ENCODE measurements at regions not wholly inside any gene's neighbourhood (a gene's known extent, or its start where the extent isn't known, plus 50 kb on each side); places are given as distances from the start of the nearest gene placed in this dataset.

GRCh38 chr2:71895320-71896161, 252.1 kb downstream of the CYP26B1 start:
- H3K4me1 ChIP-seq (ENCODE audit: low read depth, poor library complexity, severe bottlenecking): no peaks in the 10 kb centered on the region
- no peak overlapping the region for H3K4me3 ChIP-seq (IDR thresholded peaks at IDR 0.05; ENCODE audit: insufficient read depth, low read depth, low read length)
- no peaks in the 10 kb centered on the region for H4K20me1 ChIP-seq (ENCODE audit: insufficient read depth)
- H3K36me3 ChIP-seq (ENCODE audit: insufficient read depth): no peaks in the 10 kb centered on the region
- H3K79me2 ChIP-seq (ENCODE audit: insufficient read depth, low read depth): no peaks in the 10 kb centered on the region
- no peak overlapping the region for H3K27ac ChIP-seq
- H3K27me3 ChIP-seq (ENCODE audit: insufficient read depth, low read depth): no peaks in the 10 kb centered on the region
- no peak overlapping the region for H3K4me2 ChIP-seq
- H3K9ac ChIP-seq: no peak overlapping the region
- no peak overlapping the region for H2AFZ ChIP-seq (ENCODE audit: low read depth)
- no peak for TF ChIP-seq CTCF (conservative IDR thresholded peaks at IDR 0.05; ENCODE audit: low read depth, low read length)

- Histone ChIP-seq H3K4me1 (ENCODE audit: low read depth, poor library complexity, severe bottlenecking) (no peaks in the 10 kb centered on the region), H3K4me2 (no peak overlapping the region), H2AFZ (ENCODE audit: low read depth) (no peak overlapping the region), H3K36me3 (ENCODE audit: insufficient read depth) (no peaks in the 10 kb centered on the region), H4K20me1 (ENCODE audit: insufficient read depth) (no peaks in the 10 kb centered on the region), H3K27me3 (ENCODE audit: insufficient read depth, low read depth) (no peaks in the 10 kb centered on the region), H3K9ac (no peak overlapping the region), H3K79me2 (ENCODE audit: insufficient read depth, low read depth) (no peaks in the 10 kb centered on the region), H3K27ac (no peak overlapping the region), H3K4me3 (IDR thresholded peaks at IDR 0.05; ENCODE audit: insufficient read depth, low read depth, low read length) (no peak overlapping the region)
- TF ChIP-seq CTCF (conservative IDR thresholded peaks at IDR 0.05; ENCODE audit: low read depth, low read length): no peak
Measured at GRCh38 chr2:71894261-71894660, 253.4 kb downstream of the CYP26B1 start.

- H3K4me2 ChIP-seq: no peak overlapping the region
- H3K9ac ChIP-seq: no peak overlapping the region
- H3K79me2 ChIP-seq (ENCODE audit: insufficient read depth, low read depth): no peaks in the 10 kb centered on the region
- no peak overlapping the region for H3K4me3 ChIP-seq (IDR thresholded peaks at IDR 0.05; ENCODE audit: insufficient read depth, low read depth, low read length)
- H3K4me1 ChIP-seq (ENCODE audit: low read depth, poor library complexity, severe bottlenecking): no peaks in the 10 kb centered on the region
- no peak overlapping the region for H3K27ac ChIP-seq
- TF ChIP-seq CTCF (conservative IDR thresholded peaks at IDR 0.05; ENCODE audit: low read depth, low read length): no peak
- H3K27me3 ChIP-seq (ENCODE audit: insufficient read depth, low read depth): no peaks in the 10 kb centered on the region
- H3K36me3 ChIP-seq (ENCODE audit: insufficient read depth): no peaks in the 10 kb centered on the region
- H4K20me1 ChIP-seq (ENCODE audit: insufficient read depth): no peaks in the 10 kb centered on the region
- H2AFZ ChIP-seq (ENCODE audit: low read depth): no peak overlapping the region
Measured at GRCh38 chr2:71893646-71894045, 254.0 kb downstream of the CYP26B1 start.

- no peaks in the 10 kb centered on the region for H3K27me3 ChIP-seq (ENCODE audit: insufficient read depth, low read depth)
- no peaks in the 10 kb centered on the region for H4K20me1 ChIP-seq (ENCODE audit: insufficient read depth)
Measured at GRCh38 chr2:71892896-71893295, 254.8 kb downstream of the CYP26B1 start.

More at GRCh38 chr2:71892896-71893295, 254.8 kb downstream of the CYP26B1 start:
- Histone ChIP-seq H3K4me2 (no peak overlapping the region), H3K4me3 (IDR thresholded peaks at IDR 0.05; ENCODE audit: insufficient read depth, low read depth, low read length) (no peak overlapping the region), H3K79me2 (ENCODE audit: insufficient read depth, low read depth) (no peaks in the 10 kb centered on the region), H3K27ac (no peak overlapping the region), H3K9ac (no peak overlapping the region), H2AFZ (ENCODE audit: low read depth) (no peak overlapping the region), H3K36me3 (ENCODE audit: insufficient read depth) (no peaks in the 10 kb centered on the region), H3K4me1 (ENCODE audit: low read depth, poor library complexity, severe bottlenecking) (no peaks in the 10 kb centered on the region)
- TF ChIP-seq CTCF (conservative IDR thresholded peaks at IDR 0.05; ENCODE audit: low read depth, low read length): no peak
